ENCODE measurements at regions not wholly inside any gene's neighbourhood (a gene's known extent, or its start where the extent isn't known, plus 50 kb on each side); places are given as distances from the start of the nearest gene placed in this dataset.
"Not testable (repeated sequence)": the region's sequence is repeated elsewhere in the genome, so short reads cannot be mapped to it uniquely, and the experiment has no call there.

GRCh38 chr16:85229869-85230462, 117.7 kb upstream of the CIBAR2 start:
- Histone ChIP-seq H3K36me3 (no peaks in the 10 kb centered on the region), H3K27ac (peak overlapping the region in 1 of 5 donors; percentile 42), H3K4me3 (no peak overlapping the region), H3K27me3 (peaks cover 0 to 7% (median 4%) of the 10 kb centered on the region in 3 donors), H3K9me3 (no peaks in the 10 kb centered on the region), H3K4me1 (peaks cover 11 to 60% (median 31%) of the 10 kb centered on the region in 4 donors)
- DNase-seq, result no peak
- 42 to 62% (median 56%) methylated on average over 8 of the region's 8 CpGs for WGBS, 5 donors
- intact Hi-C loops (cut with DNase I; ENCODE audit: low total_unique reads), result no loop called here
- TF ChIP-seq POLR2A (IDR thresholded peaks at IDR 0.05) (no peak), CTCF (IDR thresholded peaks at IDR 0.05) (no peak), POLR2AphosphoS5 (IDR thresholded peaks at IDR 0.05) (no peak), EP300 (IDR thresholded peaks at IDR 0.05) (no peak)

- peak overlapping the region in 1 of 5 donors; percentile 42 for H3K27ac ChIP-seq
Measured at GRCh38 chr16:85230764-85231383, 118.6 kb upstream of the CIBAR2 start.

GRCh38 chr16:85231959-85232358, 119.7 kb upstream of the CIBAR2 start:
- peaks cover 25 to 78% (median 48%) of the 10 kb centered on the region in 4 donors for H3K4me1 ChIP-seq
- TF ChIP-seq EP300 (IDR thresholded peaks at IDR 0.05), result no peak
- no peak for TF ChIP-seq POLR2AphosphoS5 (IDR thresholded peaks at IDR 0.05)
- TF ChIP-seq POLR2A (IDR thresholded peaks at IDR 0.05), result no peak
- no peak for TF ChIP-seq CTCF (IDR thresholded peaks at IDR 0.05)
- H3K27ac ChIP-seq, result peak overlapping the region in 3 of 5 donors; percentile 4 to 43 (median 42)
- no peak overlapping the region for H3K4me3 ChIP-seq
- 66 to 78% (median 71%) methylated on average over 6 to 8 of the region's 8 CpGs for WGBS, 5 donors
- H3K27me3 ChIP-seq, result peaks cover 0 to 27% (median 17%) of the 10 kb centered on the region in 3 donors
- intact Hi-C loops (cut with DNase I; ENCODE audit: low total_unique reads), result no loop called here
- DNase-seq, result peak in 1 of 2 donors; percentile 54
- H3K36me3 ChIP-seq, result no peaks in the 10 kb centered on the region
- no peaks in the 10 kb centered on the region for H3K9me3 ChIP-seq

More at GRCh38 chr16:85230764-85231383, 118.6 kb upstream of the CIBAR2 start:
- 87 to 96% (median 92%) methylated on average over 6 of the region's 6 CpGs for WGBS, 5 donors
- peaks cover 20 to 69% (median 40%) of the 10 kb centered on the region in 4 donors for H3K4me1 ChIP-seq
- DNase-seq; H3K36me3 ChIP-seq; H3K4me3 ChIP-seq; H3K9me3 ChIP-seq; intact Hi-C loops (cut with DNase I; ENCODE audit: low total_unique reads): not testable (repeated sequence)
- H3K27me3 ChIP-seq, result peaks cover 0 to 16% (median 12%) of the 10 kb centered on the region in 3 donors

- H3K4me1 ChIP-seq, result peaks cover 25 to 78% (median 47%) of the 10 kb centered on the region in 4 donors
- no peak overlapping the region for H3K4me3 ChIP-seq
- intact Hi-C loops (cut with DNase I; ENCODE audit: low total_unique reads), result no loop called here
- no peaks in the 10 kb centered on the region for H3K36me3 ChIP-seq
- peaks cover 0 to 28% (median 17%) of the 10 kb centered on the region in 3 donors for H3K27me3 ChIP-seq
- TF ChIP-seq CTCF (IDR thresholded peaks at IDR 0.05), result no peak
- TF ChIP-seq POLR2A (IDR thresholded peaks at IDR 0.05), result no peak
- TF ChIP-seq EP300 (IDR thresholded peaks at IDR 0.05), result no peak
- TF ChIP-seq POLR2AphosphoS5 (IDR thresholded peaks at IDR 0.05), result no peak
- peak overlapping the region in 4 of 5 donors; percentile 4 to 43 (median 23) for H3K27ac ChIP-seq
- no peak for DNase-seq
- no peaks in the 10 kb centered on the region for H3K9me3 ChIP-seq
- 75 to 84% (median 81%) methylated on average over 13 of the region's 13 CpGs for WGBS, 5 donors
Measured at GRCh38 chr16:85232369-85233142, 120.3 kb upstream of the CIBAR2 start.
